ENCODE measurements at regions not wholly inside any gene's neighbourhood (a gene's known extent, or its start where the extent isn't known, plus 50 kb on each side); places are given as distances from the start of the nearest gene placed in this dataset.
"Not testable (repeated sequence)": the region's sequence is repeated elsewhere in the genome, so short reads cannot be mapped to it uniquely, and the experiment has no call there.

DNA sequence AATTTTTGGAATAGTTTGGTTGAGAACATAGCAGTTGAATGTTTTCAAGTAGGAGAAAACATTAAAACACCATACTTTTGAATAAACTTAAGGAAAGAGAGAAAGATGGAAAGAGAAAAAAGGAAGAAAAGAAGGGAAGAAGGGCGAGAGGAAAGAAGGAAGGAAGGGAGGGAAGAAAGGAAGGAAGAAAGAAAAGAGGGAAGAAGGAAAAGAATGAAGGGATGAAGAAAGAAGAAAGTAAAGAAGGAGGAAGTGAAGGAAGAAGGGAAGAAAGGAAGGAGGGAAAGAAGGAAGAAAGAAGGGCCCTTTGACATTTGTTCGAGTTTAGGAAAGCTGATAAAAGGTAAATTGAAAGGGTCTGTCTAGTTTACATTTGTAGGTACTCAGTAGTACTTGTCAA is 482.7 kb downstream of the SIPA1L2 start:
- no peak for DNase-seq

DNA sequence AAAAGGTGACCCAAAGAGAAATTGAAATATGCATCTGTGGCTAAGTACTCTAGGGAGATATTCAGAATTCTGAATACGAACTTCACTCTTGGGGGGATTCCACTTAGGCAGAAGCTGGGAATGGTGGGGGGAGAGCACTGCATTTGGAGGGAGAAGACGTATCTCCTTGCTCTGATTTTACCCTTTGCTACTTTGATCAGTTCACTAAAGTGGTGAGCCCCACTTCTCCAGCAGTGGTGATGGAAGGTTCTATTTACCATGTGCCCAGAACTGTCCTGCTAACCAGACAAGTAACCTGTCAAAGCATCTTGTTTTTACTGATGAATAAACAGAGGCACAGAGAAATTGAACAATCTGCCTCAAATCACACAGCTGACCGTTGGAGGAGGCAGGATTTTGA is 483.4 kb downstream of the SIPA1L2 start:
- no peak for DNase-seq

DNA sequence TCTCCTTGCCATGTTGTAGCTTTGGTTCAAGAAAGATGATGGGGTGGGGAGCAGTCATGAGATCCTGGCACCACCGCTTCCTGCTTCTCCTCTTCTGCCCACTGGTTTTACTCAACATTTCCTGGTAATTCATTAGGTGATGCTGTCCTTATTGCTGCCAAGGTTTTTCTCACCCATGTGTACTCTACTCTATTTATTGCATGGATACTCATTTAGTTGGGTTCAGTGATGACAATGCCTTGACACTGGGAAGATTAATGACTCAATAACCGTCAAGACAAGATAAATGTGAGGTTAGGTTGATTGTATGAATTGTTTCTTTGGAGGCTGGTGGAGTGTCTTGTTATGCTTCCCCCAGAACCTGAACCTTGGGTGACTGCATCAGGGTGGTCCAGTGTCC is 484.2 kb downstream of the SIPA1L2 start:
- no peak for DNase-seq

DNA sequence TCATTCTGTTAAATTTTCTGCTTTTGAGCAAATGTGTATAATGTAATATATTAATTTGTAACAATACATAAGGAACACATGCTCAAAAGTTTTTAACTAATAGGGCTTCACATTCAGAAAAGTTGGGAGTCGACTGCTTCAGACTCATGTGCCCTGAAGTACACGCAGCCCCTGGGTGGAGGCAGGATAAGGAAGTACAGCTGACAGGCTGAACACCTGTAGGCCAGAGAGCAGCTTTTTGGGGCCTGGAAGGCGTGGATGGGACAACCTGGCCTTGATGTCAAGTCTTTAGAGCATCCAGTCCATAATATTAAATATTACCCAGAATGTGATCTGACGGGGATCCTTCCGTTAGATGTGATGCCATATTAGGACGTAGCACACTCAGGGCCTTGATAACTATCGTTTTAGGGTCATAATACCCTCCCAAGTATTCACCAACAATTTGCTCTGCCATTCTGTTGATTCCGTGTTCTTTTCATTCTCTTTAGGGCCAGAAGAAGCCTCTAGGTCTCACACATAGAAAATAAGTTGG is 485.2 kb downstream of the SIPA1L2 start:
- DNase-seq: no peak

DNA sequence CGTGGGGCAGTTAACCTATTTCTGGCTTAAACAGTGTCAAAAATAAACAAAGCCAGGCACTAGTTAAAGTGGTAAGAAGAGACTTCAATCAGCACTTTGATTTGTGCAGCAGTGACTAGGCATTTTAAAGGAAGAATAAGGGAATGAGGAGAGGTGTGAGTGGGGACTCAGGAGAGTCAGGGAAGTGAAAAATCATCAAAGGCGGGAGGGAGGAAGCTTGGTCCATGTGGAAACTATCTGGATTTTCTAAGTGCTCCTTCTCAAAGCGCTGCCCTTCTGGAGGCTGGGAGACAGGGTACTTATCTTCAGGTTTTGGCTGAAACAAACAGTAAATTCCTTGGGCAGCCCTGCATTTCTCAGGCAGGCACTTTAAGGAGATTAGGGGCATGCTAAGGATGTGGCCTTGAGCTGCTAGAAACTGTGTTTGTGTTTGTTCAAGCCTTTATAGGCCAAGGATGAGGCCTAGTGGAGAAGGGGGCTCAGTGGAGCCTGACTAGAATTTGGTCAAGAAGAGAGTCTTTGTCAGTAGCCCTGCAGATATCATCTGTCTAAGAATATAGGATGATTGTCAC is 486.5 kb downstream of the SIPA1L2 start:
- no peak for DNase-seq

DNA sequence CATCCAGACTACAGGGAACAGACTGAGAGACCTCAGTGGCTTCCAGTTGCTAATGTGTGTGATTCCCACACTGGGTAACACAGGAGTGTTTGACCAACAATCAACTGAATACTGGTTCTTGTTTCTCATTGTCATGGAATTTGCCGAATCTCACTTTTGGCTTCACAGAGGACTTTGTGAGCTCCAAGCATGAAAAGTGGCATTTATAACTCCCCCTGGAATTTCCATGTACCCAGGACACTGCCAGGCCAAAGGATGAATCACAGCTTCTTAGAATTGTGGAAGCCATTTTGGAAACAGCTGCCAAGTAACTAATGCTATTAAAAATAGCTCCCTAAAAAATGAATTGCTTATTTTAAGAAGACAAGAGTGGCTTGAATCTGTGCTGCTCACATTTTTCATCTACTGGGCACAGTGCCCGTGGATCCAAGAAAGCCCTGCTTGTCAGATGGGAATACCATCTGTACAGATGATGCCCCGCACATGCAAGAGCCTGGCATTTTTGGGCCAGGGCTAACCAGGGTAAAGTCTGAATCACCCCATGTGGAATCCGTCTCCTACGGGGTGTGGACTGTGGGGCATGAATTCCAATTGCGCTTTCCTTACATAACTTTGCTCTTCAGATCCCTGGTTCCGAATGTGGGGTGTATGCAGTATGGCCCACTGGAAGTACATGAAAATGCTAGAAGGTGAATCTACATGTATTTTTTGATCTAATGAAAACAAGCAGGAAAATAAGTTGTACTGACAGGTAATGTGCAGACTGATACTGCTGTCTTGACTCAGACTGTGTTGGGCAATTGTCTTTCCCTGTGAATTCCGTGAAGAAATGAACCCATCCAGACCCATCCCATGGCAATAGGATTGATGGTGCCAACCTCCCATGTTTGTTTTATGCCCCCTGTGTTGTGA is 487.3 kb downstream of the SIPA1L2 start:
- no peak for DNase-seq

DNA sequence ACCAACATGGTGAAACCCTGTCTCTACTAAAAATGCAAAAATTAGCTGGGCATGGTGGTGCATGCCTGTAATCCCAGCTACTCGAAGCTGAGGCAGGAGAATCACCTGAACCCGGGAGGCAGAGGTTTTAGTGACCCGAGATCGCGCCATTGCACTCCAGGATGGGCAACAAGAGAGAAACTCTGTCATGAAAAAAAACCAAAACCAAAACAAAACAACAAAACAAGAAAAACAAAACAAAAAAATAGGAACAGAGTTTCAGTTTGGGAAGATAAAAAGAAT is 488.8 kb downstream of the SIPA1L2 start:
- not testable (repeated sequence) for DNase-seq

DNA sequence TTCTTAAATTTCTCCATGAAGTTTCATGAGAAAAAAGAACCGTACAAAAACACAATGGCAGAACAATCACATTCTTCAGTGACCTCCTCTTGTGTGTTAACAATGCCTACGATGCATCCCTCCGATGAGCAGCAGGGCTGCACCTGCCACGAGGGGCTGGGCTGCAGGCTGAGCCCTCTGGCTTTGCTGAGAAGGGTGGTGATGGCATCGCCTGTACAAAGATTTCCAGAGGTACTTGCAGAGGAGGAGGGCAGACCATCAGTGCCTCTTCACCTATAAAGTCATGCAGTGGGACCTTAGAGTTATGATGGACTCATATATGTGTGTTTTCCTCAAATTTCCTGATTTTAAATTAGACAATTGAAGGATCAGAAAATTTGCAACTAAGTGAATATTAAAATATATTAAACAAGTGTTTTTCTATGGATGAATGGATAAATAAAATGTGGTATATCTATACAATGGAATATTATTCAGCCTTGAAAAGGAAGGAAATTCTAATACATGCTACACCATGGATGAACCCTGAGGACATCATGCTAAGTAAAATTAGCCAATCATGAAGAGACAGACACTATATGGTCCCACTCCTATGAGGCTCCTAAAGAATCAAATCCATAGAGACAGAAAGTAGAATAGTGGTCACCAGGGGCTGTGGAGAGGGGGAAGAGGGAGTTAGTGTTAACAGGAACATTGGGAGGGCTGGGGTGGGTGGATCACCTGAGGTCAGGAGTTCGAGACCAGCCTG is 489.3 kb downstream of the SIPA1L2 start:
- DNase-seq: no peak

DNA sequence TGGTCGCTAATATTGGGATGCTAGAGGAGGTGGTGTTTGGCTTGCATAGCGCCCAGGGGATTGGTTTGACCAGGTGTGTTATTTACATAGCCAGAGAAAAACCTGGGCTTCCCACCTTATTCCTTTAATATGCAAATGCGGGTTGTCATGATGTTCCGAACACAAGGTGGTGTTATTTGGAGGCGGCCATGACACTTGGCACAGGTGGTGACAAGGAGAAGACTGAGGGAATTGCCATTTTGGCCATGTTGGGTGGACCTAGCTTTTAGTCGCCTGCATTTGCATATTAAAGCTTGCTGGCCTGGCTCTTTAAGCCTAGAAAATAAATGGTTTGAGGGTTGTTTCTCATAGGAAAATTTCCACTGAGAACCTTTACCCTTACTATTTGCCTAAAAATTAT is 490.5 kb downstream of the SIPA1L2 start:
- no peak for DNase-seq

DNA sequence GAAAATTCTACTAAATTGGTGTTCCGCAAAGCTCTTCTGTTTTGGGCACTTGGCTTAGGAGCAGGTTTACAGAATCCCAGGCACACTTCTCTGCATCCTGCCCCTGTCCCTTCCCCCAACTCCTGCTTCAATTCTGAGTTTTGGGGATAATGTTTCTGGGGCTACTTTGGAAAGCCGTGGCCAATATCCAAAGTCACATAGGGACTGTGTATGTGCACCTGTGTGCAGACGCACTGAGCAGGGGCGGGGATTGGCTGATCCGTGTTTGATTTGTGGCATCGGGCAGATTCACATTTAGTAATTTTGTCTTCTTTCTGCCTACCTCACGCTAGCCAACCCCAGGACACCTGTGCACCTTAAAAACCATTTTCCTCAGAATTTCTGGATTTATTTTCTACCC is 491.9 kb downstream of the SIPA1L2 start:
- DNase-seq: no peak

DNA sequence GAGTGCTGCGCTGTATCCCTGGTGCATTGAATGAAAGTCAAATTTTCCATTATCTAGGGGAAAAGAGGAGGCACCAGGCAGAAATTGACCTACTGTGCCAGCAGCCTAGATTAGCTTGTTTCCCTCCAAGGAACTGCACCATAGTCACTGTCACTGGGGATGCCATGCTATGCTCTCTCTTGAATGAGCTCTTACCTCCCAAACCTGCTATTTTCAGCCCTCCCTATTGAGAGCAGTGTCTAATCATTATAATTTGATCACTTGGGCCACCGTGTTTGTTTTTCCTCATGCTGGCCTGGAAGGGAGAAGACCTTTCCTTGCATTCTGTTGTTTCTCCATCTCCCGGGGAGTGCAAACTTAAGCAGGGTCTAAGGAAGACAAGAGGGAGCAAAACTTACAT is 492.9 kb downstream of the SIPA1L2 start:
- no peak for DNase-seq

DNA sequence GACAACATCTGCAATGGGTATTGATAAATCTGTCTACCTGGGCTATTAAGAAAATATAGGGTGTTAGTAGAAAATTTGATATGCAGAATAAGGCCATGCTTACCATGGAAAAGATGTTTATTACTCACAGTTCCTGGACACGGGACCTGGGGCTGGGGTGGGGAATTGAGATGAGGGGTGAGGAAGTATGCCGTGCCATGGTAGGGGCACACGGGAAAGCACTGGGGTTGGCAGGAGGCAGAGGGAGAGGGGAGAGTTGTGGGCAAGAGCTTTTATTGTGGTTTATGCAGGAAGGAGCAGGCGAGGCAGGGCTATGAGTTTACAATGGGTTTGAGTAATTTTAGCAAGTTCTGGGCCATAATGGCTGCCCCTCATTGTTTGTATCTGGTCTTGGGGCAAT is 493.8 kb downstream of the SIPA1L2 start:
- DNase-seq: no peak

DNA sequence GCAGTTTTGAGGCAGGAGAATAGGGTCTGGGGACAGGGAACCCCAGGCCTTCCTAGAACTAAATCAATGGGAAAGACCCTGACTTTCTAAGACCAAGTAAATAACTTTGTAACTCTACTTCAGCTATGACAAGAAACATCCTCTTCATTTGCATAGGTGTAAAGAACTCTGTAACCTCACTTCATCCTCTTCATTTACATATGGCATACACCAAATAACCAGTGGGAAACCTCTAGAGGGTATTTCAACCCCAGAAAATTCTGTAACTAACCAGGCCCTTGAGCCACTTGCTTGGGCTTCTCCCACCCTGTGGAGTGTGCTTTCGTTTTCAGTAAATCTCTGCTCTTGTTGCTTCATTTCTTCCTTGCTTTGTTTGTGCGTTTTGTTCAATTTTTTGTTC is 495.6 kb downstream of the SIPA1L2 start:
- no peak for DNase-seq

DNA sequence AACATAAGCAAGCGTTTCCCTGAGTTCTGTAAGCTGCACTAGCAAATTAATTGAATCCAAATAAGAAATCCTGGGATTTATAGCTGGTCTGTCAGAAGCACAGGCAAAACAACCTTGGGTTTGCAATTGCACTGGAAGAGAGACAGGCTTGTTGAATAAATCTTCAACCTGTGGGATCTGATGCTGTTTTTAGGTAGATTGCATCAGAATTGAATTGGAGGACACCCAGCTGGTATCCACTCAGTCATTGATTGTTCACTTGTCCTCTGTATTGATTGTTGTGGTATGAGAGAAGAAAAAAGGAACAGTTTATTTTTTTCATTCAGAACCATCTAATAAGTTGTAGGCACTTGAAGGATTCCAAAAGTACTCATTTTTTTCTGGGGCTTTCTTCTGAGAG is 497.4 kb downstream of the SIPA1L2 start:
- no peak for DNase-seq

DNA sequence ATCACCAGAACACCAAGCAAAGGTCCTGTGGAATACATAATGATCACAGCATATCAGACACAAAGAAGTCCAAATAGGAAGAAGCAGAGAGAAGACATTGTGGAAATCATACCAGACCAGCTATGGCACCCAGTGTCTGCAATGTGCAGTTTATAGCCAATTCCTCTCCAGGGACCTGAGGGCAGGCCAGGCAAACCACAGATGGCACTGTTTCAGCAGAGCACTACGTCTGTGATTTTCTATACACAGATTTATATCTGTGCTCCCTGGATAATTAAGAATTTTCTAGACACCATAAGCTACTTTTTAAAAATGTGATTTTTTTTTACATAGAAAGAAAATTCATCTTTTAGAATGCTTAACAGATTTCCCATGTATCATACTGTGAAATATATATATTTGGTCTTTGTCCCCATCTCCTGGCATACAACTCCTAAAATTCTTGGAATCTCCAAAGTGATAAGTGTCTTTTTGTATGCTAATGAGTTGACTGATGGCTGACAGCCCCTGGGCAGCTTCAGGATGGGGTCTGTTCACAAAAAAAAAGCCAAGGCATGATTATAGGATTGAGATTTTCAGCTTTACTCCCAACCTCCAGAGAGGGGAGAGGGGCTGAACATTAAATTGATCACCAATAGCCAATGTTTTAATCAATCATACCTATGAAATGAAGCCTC is 498.1 kb downstream of the SIPA1L2 start:
- no peak for DNase-seq

DNA sequence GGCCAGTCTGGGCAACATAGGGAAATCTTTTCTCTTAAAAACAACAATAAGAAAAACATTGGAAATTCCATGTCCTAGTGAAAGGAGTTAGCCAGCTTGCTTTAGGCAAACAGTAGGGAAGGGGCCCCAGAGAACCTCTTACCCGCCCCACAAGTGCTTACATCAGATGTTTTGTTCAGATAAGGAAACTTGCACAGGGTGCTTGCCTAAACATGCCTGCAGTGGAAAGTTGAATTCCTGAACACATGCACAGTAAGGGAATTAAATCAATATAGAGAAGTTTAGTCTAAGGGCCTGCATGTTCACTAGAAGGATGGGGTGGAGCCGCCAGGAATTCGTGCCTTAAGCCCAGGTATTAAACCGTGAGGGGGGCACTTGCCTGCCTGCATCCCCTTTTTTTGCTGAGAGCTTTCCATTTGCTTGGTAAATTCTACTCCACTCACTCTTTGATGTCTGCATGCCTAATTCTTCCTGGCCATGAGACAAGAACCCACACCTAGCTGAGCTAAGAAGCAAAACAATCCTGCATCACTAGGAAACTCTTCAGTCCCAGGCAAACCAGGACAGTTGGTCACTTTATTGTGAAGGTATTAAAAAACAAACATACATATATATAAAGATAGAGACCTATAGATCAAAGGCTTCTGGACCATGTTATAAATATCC is 499.0 kb downstream of the SIPA1L2 start:
- no peak for DNase-seq

DNA sequence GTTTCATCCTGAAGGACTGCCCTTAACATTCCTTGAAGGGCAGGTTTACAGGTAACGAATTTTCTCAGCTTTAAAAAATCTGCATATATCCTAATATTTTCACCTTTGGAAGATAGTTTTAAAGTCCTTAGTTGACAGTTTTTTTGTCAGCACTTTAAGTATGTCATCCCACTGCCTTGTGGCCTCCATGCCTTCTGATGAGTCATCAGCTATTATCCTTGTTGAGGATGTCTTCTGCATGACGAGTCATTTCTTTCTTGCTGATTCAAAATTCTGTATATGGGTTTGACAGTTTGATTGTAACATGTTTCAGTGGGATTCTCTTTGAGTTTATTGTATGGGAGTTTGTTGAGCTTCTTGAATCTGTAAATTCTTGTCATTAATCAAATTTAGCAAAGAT is 500.6 kb downstream of the DISC1 start:
- no peak for DNase-seq

DNA sequence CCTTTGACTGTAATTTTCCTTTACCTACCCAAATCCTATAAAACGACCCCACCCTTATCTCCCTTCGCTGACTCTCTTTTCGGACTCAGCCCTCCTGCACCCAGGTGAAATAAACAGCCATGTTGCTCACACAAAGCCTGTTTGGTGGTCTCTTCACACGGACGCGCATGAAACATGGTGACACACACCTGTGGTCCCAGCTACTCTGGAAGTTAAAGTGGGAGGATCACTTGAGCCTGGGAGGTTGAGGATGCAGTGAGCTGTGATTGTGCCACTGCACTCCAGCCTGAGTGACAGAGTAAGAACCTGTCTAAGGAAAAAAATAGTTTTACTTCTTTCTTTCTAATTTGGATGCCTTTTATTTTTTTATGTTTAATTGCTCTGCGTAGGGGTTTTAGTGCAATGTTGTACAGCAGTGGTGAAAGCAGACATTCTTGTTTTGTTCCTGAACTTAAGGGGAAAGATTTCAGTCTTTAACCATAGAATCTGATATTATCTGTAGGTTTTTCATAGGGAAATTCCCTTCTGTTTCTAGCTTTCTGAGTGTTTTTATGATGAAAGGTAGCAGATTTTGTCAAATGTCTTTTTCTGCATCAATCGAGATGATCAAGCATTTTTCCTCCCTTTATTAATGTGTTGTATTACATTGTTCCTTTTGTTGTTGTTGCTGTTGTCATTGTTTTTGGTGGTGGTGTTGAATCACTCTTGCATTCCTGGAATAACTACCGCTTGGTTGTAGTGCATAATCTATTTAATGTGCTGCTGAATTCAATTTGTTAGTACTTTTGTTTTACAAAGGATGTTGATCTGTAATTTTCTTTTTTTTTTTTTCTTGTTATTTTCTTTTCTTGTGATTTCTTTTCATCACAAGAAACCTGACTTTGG is 497.4 kb downstream of the DISC1 start:
- no peak for DNase-seq

DNA sequence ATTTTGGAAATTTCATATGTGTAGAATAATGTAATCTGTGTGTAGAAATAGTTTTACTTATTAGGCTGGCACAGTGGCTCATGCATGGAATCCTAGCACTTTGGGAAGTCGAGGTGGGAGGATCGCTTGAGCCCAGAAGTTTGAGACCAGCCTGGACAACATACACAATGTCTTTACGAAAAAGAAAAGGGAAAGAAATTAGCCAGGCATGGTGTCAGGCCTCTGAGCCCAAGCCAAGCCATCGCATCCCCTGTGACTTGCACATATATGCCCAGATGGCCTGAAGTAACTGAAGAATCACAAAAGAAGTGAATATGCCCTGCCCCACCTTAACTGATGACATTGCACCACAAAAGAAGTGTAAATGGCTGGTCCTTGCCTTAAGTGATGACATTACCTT is 491.3 kb downstream of the DISC1 start:
- not testable (repeated sequence) for DNase-seq

DNA sequence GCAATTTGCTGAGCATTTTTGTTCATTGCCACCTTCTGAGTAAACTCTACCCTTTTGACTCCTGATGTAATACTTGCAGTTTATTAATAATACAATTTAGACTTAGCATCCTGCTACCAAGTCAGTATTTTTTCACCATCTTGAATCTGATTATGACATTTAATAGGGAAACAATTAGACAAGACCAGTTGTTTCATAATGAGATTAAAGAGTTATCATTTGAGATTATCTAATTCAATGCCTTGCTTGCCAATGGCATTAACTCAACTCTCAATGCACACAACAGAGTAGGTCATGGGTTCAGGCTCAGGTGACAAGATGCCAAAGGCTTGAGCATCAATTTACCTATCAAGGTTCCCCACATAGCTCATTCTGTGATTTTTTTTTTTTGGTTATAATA is 488.4 kb downstream of the DISC1 start:
- no peak for DNase-seq

DNA sequence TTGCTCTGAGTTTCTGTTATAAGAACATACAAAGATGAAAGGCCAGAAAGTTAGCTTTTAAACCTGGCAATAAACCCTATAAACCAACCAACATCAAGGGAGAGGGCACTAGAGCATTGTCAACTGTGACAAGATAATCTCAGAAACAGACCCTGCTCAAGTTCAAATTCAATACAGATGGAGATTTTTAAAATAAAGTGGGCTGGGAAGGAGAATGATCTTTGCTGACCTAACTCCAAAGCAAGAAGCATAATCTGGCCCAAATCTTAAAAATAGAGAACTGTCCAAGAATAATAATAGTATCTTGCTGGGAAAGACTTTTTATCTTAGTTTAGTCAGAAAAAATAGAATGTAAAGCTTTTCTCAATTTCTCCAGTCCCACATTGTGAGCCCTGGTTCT is 485.5 kb downstream of the DISC1 start:
- DNase-seq: no peak

DNA sequence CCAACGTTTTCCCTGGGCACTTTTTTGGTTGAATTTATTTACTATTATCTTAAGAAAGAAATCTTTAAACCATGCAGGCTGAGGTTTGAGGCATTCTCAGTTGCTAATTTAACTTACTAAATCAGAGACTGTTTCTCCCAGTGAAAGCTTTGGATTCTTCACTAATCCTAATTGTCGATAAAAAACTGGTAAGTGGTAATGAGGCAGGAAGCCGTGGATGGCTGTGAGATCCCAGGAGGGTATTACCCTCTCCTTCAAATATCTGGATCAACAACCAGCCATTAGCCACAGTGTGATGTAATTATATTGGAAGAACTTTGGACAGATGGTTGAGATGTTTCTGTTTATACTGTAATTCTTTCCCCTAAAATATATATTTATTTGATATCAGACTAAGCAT is 485.0 kb downstream of the DISC1 start:
- DNase-seq: no peak

Measured in stimulated activated naive CD4-positive, alpha-beta T cell (primary cell).